Transverse colon (tissue), 4 donors: ENCODE measurements at regions not wholly inside any gene's neighbourhood (a gene's known extent, or its start where the extent isn't known, plus 50 kb on each side); places are given as distances from the start of the nearest gene placed in this dataset.

Source experiments
- DNase-seq: peaks from one replicate; pipeline ENCODE4 v3.0.0-alpha.2; 2019
- H3K27ac ChIP-seq, 4 donors: fragments of 200-600 bp; sonication (generic); 2 replicates each; pipeline ENCODE4 v1.5.1; 2016 to 2018; ENCODE audit warnings: inconsistent platforms in 4 of 4
- H3K27me3 ChIP-seq: fragments of 200-600 bp; sonication (generic); 2 replicates; pipeline ENCODE4 v1.5.1; 2017; ENCODE audit warnings: inconsistent platforms
- H3K36me3 ChIP-seq, 4 donors: fragments of 200-600 bp; sonication (generic); 2 replicates each; pipeline ENCODE4 v1.5.1; 2017 to 2019; ENCODE audit warnings: inconsistent platforms in 4 of 4
- H3K4me1 ChIP-seq, 4 donors: fragments of 200-600 bp; sonication (generic); 2 replicates each; pipeline ENCODE4 v1.5.1; 2017 to 2020; ENCODE audit warnings: inconsistent platforms in 4 of 4
- H3K4me3 ChIP-seq, 4 donors: fragments of 200-600 bp; sonication (generic); 1 replicate in 1 of 4; 2 replicates in 3 of 4; pipeline versions ENCODE4 v1.5.1 to v1.6.1; 2017 to 2019; ENCODE audit warnings: inconsistent platforms in 4 of 4
- H3K9me3 ChIP-seq, 2 donors: fragments of 200-600 bp; sonication (generic); 2 replicates each; pipeline ENCODE4 v1.5.1; 2017 to 2019; ENCODE audit warnings: inconsistent platforms in 2 of 2
- CTCF ChIP-seq, 5 experiments: fragments of 200-600 bp in 3 of 5; fragments of 450-650 bp in 2 of 5; sonication (generic) in 3 of 5; IDR thresholded peaks; 1 replicate in 2 of 5; 2 replicates in 3 of 5; pipeline ENCODE4 v1.5.1; 2016 to 2017; ENCODE audit warnings: antibody characterized with exemption in 5 of 5, inconsistent platforms in 3 of 5, mild to moderate bottlenecking in 2 of 5, moderate library complexity in 1 of 5
- EP300 ChIP-seq: sonication (generic); formaldehyde crosslinking; IDR thresholded peaks from one replicate; pipeline ENCODE4 v1.6.1; 2017; ENCODE audit warnings: antibody characterized with exemption, low read depth
- POLR2A ChIP-seq: fragments of 450-650 bp; IDR thresholded peaks from one replicate; pipeline ENCODE4 v1.6.1; 2016; ENCODE audit warnings: antibody characterized with exemption, mild to moderate bottlenecking, moderate library complexity
- POLR2AphosphoS5 ChIP-seq, 3 donors: sonication (generic); formaldehyde crosslinking; IDR thresholded peaks; one replicate each; pipeline ENCODE4 v1.6.1; 2016; ENCODE audit warnings: antibody characterized with exemption in 3 of 3
- WGBS, 2 donors: methylation state at CpG; one replicate each; pipeline ENCODE4 v1.1.5; 2018; ENCODE audit warnings: low coverage in 1 of 2; 5-methylcytosine and 5-hydroxymethylcytosine counted together
- in situ Hi-C, 4 donors: fragments of 200-750 bp; cut with MboI; loops; one replicate each; pipeline versions ENCODE4 v1.15.0 to v1.15.1; 2017; ENCODE audit warnings: low sequenced_read_pairs in 3 of 4, low pct_ligation_motif_present in 1 of 4, low pct_unique_long_range_greater_than_20kb in 1 of 4
- intact Hi-C: fragments of 100-400 bp; cut with DNase I; formaldehyde crosslinking; loops from one replicate; pipeline ENCODE4 v1.15.1; 2023; ENCODE audit warnings: low total_unique reads

- TF ChIP-seq EP300 (no peak), POLR2AphosphoS5 (IDR thresholded peaks at IDR 0.05) (no peak), POLR2A (no peak), CTCF (IDR thresholded peaks at IDR 0.05) (no peak)
- DNase-seq, result no peak
- no peak overlapping the region for H3K27ac ChIP-seq
- no peaks in the 10 kb centered on the region for H3K27me3 ChIP-seq
- no peaks in the 10 kb centered on the region for H3K4me1 ChIP-seq
- H3K9me3 ChIP-seq, result no peaks in the 10 kb centered on the region
- 68 to 77% methylated on average over 11 of the region's 11 CpGs for WGBS, 2 donors
- in situ Hi-C loops, result loop anchor here in 1 of 4 donors (25.0 kb wide), 1 partner anchor 824 kb away; no protein-coding TSS in a partner anchor
- H3K4me3 ChIP-seq, result no peak overlapping the region
- intact Hi-C loops, result loop anchor here (2.0 kb wide), 1 partner anchor 49 kb away; no protein-coding TSS in a partner anchor
- no peaks in the 10 kb centered on the region for H3K36me3 ChIP-seq
These were observed 268.7 kb upstream of the THRB start for GRCh38 chr3:24763393-24763792.

- Histone ChIP-seq H3K27me3 (no peaks in the 10 kb centered on the region), H3K27ac (no peak overlapping the region), H3K9me3 (no peaks in the 10 kb centered on the region), H3K4me1 (no peaks in the 10 kb centered on the region), H3K4me3 (no peak overlapping the region), H3K36me3 (no peaks in the 10 kb centered on the region)
- TF ChIP-seq CTCF (IDR thresholded peaks at IDR 0.05), result no peak
- TF ChIP-seq EP300, result no peak
- no peak for TF ChIP-seq POLR2AphosphoS5 (IDR thresholded peaks at IDR 0.05)
- TF ChIP-seq POLR2A, result no peak
- WGBS, 2 donors, result 38 to 48% methylated on average over 2 to 3 of the region's 3 CpGs
- in situ Hi-C loops (loop anchor here in 1 of 4 donors (25.0 kb wide), 1 partner anchor 823 kb away; no protein-coding TSS in a partner anchor), intact Hi-C loops (no loop called here)
- no peak for DNase-seq
These were observed 269.7 kb upstream of the THRB start for GRCh38 chr3:24764236-24764915.

- DNase-seq, result no peak
- in situ Hi-C loops (loop anchor here in 1 of 4 donors (25.0 kb wide), 1 partner anchor 822 kb away; no protein-coding TSS in a partner anchor), intact Hi-C loops (no loop called here)
- H3K36me3 ChIP-seq, result no peaks in the 10 kb centered on the region
- H3K9me3 ChIP-seq, result no peaks in the 10 kb centered on the region
- H3K27ac ChIP-seq, result no peak overlapping the region
- H3K27me3 ChIP-seq, result no peaks in the 10 kb centered on the region
- TF ChIP-seq POLR2A (no peak), CTCF (IDR thresholded peaks at IDR 0.05) (no peak), EP300 (no peak), POLR2AphosphoS5 (IDR thresholded peaks at IDR 0.05) (no peak)
- no peak overlapping the region for H3K4me3 ChIP-seq
- no peaks in the 10 kb centered on the region for H3K4me1 ChIP-seq
These were observed 270.7 kb upstream of the THRB start for GRCh38 chr3:24765399-24765798.

- no peak for TF ChIP-seq POLR2AphosphoS5 (IDR thresholded peaks at IDR 0.05)
- TF ChIP-seq EP300, result no peak
- no peak for TF ChIP-seq CTCF (IDR thresholded peaks at IDR 0.05)
- no peak for TF ChIP-seq POLR2A
- no peak for DNase-seq
- in situ Hi-C loops, result loop anchor here in 3 of 4 donors (10.0 to 25.0 kb wide), 2 partner anchors 817 to 825 kb away; no protein-coding TSS in a partner anchor
- no peaks in the 10 kb centered on the region for H3K9me3 ChIP-seq
- no peaks in the 10 kb centered on the region for H3K36me3 ChIP-seq
- no peak overlapping the region for H3K4me3 ChIP-seq
- H3K27ac ChIP-seq, result no peak overlapping the region
- no peaks in the 10 kb centered on the region for H3K4me1 ChIP-seq
- no peaks in the 10 kb centered on the region for H3K27me3 ChIP-seq
- intact Hi-C loops, result loop anchor here (10.0 kb wide), 1 partner anchor 815 kb away; no protein-coding TSS in a partner anchor
These were observed 275.3 kb upstream of the THRB start for GRCh38 chr3:24769918-24770317.
